Testis (tissue), 2 donors: ENCODE measurements at regions not wholly inside any gene's neighbourhood (a gene's known extent, or its start where the extent isn't known, plus 50 kb on each side); places are given as distances from the start of the nearest gene placed in this dataset.

ENCODE experiments used
- CTCF ChIP-seq, 3 experiments: fragments of 450-650 bp in 2 of 3; fragments of 200-600 bp in 1 of 3; sonication (generic) in 1 of 3; IDR thresholded peaks; one replicate each; pipeline ENCODE4 v1.5.1; 2016 to 2019; ENCODE audit warnings: antibody characterized with exemption in 3 of 3, mild to moderate bottlenecking in 2 of 3, moderate library complexity in 1 of 3
- POLR2A ChIP-seq: fragments of 450-650 bp; IDR thresholded peaks from one replicate; pipeline ENCODE4 v1.6.1; 2017; ENCODE audit warnings: antibody characterized with exemption, mild to moderate bottlenecking, moderate library complexity

GRCh38 chr16:73368715-73369114, 320.8 kb upstream of the ZFHX3 start:
- no peak for TF ChIP-seq CTCF (IDR thresholded peaks at IDR 0.05)
- TF ChIP-seq POLR2A = no peak
